ENCODE measurements at regions not wholly inside any gene's neighbourhood (a gene's known extent, or its start where the extent isn't known, plus 50 kb on each side); places are given as distances from the start of the nearest gene placed in this dataset.

GRCh38 chr2:60331115-60331809 is 222.2 kb downstream of the BCL11A start:
- TF ChIP-seq, protein P1, sequence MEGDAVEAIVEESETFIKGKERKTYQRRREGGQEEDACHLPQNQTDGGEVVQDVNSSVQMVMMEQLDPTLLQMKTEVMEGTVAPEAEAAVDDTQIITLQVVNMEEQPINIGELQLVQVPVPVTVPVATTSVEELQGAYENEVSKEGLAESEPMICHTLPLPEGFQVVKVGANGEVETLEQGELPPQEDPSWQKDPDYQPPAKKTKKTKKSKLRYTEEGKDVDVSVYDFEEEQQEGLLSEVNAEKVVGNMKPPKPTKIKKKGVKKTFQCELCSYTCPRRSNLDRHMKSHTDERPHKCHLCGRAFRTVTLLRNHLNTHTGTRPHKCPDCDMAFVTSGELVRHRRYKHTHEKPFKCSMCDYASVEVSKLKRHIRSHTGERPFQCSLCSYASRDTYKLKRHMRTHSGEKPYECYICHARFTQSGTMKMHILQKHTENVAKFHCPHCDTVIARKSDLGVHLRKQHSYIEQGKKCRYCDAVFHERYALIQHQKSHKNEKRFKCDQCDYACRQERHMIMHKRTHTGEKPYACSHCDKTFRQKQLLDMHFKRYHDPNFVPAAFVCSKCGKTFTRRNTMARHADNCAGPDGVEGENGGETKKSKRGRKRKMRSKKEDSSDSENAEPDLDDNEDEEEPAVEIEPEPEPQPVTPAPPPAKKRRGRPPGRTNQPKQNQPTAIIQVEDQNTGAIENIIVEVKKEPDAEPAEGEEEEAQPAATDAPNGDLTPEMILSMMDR (IDR thresholded peaks at IDR 0.05; ENCODE audit: insufficient read depth, missing control alignments): no peak
- no peak for FAIRE-seq
- no peak for DNase-seq (ENCODE audit: insufficient read length, low spot score)

- FAIRE-seq (no peak), DNase-seq (ENCODE audit: insufficient read length, low spot score) (no peak)
- TF ChIP-seq, protein P1 (IDR thresholded peaks at IDR 0.05; ENCODE audit: insufficient read depth, missing control alignments): no peak
Measured at GRCh38 chr2:60329225-60329624, 224.2 kb downstream of the BCL11A start.

- DNase-seq (ENCODE audit: insufficient read length, low spot score) (no peak), FAIRE-seq (no peak)
- TF ChIP-seq, protein P1 (IDR thresholded peaks at IDR 0.05; ENCODE audit: insufficient read depth, missing control alignments): no peak
Measured at GRCh38 chr2:60324536-60324935, 228.9 kb downstream of the BCL11A start.

- FAIRE-seq: no peak
- no peak for DNase-seq (ENCODE audit: insufficient read length, low spot score)
- TF ChIP-seq, protein P1 (IDR thresholded peaks at IDR 0.05; ENCODE audit: insufficient read depth, missing control alignments): no peak
Measured at GRCh38 chr2:60321816-60322215, 231.6 kb downstream of the BCL11A start.

- DNase-seq (ENCODE audit: insufficient read length, low spot score): no peak
- TF ChIP-seq, protein P1 (IDR thresholded peaks at IDR 0.05; ENCODE audit: insufficient read depth, missing control alignments): no peak
- no peak for FAIRE-seq
Measured at GRCh38 chr2:60320724-60321123, 232.7 kb downstream of the BCL11A start.

GRCh38 chr2:60319031-60319547 is 234.4 kb downstream of the BCL11A start:
- TF ChIP-seq, protein P1 (IDR thresholded peaks at IDR 0.05; ENCODE audit: insufficient read depth, missing control alignments): no peak
- FAIRE-seq (no peak), DNase-seq (ENCODE audit: insufficient read length, low spot score) (no peak)

DNA sequence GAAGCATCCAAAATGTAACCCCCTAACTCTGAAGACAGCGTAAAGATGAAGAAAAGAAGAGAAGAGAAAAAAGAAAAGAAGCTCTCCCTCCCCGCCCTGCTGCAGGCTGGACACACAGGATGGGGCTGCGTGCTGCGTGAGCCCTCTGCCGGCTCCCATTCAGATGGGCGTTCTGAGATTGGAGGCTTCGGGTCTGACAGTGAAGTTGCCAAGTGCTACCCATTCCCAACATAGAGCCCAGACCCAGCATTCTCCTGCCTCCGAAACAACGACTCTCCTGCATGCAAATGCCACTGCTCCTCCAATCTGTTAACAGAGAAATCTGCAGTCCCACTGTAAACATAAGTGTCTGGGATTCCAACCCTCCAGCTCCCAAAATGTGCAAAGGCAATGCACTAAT is 234.9 kb downstream of the BCL11A start:
- DNase-seq (ENCODE audit: insufficient read length, low spot score) (no peak), FAIRE-seq (no peak)
- TF ChIP-seq, protein P1 (IDR thresholded peaks at IDR 0.05; ENCODE audit: insufficient read depth, missing control alignments): no peak
